NCI-H748 (cell line): ENCODE measurements at regions not wholly inside any gene's neighbourhood (a gene's known extent, or its start where the extent isn't known, plus 50 kb on each side); places are given as distances from the start of the nearest gene placed in this dataset.
"Not testable (repeated sequence)": the region's sequence is repeated elsewhere in the genome, so short reads cannot be mapped to it uniquely, and the experiment has no call there.

Experiments used
- DNase-seq: peaks from one replicate; lab custom pipeline; 2025; ENCODE audit not compliant: unreplicated experiment; lab: John Stamatoyannopoulos, UW

DNA sequence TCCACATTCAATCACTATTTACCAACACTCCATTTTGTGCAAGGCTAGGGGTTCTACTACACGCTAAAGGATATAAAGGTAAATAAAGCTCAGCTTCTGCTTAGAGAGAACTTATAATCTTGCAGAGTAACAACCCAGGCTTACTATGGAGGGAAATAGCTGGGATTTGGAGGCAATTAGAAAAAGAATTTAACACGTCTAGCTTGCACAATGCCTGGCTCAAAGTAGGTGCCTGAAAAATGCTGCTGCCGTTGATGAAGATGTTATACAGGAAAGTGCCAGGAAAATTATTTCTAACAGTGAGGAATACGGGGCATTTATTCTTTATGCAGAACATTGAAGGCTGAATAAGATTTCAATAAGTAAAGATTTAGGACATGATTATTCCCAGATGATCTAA, 214.2 kb downstream of the KITLG start:
- DNase-seq: no peak

DNA sequence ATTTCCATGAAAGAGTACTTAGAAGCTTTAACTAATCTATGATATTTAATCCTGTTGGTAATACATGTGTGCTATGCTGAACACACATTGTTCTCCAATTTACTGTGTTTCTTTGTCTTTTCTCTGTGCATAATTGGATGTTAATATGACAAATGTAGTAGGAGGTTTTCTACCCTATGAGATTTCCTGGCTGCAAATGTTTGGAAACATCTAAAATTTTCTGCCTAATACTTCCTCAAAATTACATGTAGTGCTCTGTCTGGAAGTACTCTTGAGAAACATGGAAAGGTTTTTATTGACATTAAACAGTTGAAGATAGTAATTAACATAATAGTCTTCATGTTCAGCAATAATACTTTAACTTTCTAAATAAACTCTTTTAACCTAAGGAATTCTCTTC, 213.0 kb downstream of the KITLG start:
- DNase-seq: no peak

DNA sequence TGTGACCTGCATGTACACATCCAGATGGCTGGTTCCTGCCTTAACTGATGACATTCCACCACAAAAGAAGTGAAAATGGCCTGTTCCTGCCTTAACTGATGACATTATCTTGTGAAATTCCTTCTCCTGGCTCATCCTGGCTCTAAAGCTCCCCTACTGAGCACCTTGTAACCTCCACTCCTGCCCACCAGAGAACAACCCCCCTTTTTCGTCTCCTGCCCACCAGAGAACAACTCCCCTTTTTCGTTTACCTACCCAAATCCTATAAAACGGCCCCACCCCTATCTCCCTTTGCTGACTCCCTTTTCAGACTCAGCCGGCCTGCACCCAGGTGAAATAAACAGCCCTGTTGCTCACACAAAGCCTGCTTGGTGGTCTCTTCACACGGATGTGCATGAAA, 212.2 kb downstream of the KITLG start:
- not testable (repeated sequence) for DNase-seq

DNA sequence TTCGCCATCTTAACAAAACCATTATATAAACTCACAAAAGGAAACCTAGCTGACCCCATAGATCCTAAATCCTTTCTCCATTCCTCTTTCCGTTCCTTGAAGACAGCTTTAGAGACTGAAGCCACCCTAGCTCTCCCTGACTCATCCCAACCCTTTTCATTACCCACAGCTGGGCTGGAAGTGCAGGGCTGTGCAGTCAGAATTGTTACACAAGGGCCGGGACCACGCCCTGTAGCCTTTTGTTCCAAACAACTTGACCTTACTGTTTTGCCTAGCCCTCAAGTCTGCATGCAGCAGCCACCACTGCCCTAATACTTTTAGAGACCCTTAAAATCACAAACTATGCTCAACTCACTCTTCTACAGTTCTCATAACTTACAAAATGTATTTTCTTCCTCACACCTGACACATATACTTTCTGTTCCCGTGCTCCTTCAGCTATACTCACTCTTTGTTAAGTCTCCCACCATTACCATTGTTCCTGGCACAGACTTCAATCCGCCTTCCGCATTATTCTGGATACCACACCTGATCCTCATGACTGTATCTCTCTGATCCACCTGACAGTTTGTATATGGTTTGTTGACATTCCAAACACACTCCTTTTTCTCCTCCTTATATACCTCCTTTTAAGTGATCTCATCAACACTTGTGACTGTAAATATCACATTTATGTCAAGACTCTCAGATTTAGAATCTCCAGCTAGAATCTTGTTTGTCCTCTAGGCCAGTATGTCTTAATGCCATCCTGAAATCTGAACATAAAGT, 208.7 kb downstream of the KITLG start:
- DNase-seq: peak; percentile 20

DNA sequence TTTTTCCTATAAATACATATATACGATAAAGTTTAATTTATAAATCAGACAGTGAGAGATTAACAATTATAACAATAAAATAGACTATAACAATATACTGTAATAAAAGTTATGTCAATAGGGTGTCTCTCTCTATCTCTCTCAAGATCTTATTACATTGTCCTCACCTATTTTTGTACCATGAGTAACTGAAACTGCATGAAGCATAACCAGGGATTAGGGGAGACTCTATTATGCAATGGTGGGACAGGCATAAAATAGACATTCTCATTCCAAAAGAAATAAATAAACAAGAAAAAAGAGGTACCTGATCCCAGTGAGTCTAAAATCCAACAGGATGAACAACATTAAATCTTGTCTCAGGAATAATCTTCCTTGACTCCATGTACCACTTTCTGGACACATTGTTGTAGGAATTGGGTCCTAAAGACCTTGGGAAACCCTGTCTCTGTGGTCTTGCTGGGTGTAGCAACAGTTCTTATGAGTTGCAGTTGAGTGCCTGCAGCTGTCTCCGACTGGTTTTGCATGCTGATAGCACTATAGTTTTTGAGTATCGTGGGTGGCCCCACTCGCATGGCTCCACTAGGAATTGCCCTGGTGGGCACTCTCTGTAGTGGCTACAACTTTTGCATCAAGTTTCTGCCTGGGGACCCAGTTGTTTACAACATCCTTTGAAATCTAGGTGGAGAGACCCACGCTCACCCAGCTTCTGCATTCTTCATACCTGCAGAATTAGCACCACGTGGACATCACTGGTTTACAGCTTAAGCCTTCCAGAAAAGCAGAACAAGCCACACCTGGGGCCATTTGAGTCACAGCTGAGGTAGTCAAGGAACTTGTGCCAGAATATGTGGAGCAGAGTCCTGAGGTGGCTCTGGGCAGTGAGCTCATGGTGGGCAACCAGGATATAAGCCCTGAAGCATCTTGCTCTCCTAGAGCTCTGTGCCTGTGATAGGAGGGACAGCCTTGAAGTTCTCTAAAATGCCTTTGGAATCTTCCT, 204.7 kb downstream of the KITLG start:
- no peak for DNase-seq

DNA sequence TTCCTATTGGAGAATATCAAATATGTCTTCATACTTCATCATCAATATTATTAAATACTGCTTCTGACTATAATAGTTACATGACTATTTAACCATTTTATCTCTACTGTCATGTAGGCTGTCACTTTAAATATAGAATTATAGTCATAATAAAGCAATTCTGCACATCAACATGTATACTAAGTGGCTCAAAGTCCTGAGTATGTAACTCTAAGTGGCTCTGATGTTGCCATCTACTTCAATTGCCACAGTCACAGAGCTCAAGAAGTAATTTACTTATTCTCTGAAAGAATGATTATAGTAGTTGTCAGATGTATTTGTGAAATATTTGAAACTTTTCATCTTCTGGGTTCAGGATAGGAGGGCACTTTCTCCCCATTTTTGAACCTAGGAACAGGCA, 202.3 kb downstream of the KITLG start:
- DNase-seq: no peak

DNA sequence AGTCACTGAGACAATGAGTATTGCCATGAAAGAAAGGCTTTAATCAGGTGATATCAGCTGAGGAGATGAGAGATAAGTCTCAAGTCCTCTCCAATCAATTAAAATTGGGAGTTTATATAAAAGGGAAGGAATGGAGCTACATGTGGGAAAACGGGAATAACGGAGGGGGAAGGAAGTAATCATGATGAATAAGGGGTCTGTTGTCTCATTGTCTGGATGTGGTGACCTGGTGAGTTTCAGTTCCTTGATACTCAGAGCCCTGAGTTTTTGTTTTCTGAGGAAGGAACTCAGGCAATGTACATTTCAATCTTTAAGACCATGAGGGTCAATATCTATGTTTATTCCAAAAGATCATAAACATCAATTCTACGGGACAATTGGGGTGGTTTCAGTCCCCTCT, 198.8 kb downstream of the KITLG start:
- no peak for DNase-seq

DNA sequence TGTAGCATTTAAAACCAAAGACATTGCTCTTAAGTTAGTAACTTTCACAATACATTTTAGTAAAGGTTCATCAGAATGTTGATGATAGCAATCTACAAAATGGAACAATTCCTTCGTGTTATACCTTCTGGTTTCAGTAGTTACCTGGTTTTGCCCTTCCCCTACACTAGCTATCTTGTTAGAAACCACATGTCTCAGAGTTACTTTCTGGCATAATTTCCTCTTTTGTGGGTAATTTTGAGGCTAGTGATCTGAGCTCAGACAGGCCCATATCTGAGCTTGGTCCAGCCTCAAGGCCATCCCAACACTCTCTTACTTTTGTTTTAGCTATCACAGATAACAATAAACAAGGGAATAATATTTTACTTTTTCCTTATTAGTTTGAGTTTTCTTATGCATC, 196.9 kb downstream of the KITLG start:
- DNase-seq: no peak

DNA sequence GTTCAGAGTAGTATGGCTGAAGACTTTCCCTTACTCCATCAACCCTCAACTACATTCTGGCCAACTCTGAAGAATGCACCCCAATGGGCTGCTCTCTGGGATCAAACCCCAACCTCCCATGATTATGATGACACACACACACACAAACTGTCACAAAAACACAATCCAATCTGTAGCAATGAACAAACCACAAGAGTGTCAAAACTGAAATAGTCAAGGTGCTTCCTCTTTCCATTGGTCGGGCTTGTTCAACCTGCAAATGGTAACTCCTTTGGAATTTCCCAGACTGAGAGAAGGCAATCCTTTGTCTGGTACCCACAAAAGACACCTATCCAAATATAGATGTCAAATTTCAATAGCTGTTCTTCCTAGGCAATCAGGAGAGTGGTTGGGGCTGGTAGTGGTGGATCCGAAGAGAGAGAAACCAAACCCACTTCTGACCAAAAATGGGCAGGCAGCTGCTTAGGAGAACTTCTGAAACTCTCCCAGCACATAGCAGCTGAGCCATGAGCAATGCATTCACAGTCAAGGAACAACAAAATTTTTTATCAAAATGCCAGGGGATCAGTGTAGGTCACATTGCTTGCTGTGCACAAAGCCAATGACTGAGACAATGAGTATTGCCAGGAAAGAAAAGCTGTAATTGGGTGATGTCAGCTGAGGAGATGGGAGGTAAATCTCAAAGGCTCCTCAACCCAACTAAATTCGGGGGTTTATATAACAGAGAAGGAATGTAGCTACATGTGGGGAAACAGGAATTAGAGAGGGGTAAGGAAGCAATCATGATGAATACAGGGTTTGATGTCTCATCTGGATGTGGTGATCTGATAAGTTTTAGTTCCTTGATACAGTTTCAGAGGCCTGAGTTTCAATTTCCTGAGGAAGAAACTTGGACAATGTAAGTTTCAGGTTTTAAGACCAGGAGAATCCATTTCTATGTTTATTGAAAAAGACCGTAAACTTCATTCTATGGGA, 191.4 kb downstream of the KITLG start:
- no peak for DNase-seq

DNA sequence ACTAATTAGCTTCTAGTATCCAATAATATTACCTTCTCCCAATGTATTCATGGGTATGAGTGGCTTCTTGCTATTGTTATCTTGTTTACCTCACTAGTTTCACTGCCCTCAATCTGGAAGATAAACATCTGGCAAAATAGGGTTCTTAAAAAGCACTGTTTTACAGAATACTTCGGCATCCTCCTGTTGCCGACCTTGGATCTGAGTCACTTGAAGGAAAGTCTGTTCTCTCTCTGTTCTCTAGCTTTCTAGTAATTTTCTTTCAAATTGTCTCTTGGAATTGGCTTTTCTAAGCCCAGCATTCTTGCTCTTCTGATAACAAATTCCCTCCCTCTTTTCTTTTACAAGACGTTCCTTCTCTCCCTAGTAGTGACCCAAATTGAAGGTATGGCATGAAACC, 189.5 kb downstream of the KITLG start:
- DNase-seq: no peak

DNA sequence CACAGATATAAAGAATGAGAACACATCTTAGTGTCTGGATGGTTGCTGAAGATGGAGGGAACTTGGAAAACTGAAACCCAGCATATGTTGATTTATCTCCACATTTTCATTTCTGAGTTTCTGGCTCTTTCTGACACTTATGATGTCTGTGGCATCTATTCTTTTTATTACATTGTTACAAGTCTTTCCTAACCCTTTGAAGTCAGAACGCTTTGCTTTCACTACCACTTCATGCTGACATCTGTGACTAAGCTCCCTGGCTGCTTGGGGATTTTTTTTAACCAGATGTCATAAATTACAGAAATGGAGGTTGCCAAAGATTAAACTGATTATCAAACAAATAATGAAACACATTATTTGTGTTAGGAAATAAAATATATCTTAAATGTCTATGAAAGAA, 188.7 kb downstream of the KITLG start:
- no peak for DNase-seq

DNA sequence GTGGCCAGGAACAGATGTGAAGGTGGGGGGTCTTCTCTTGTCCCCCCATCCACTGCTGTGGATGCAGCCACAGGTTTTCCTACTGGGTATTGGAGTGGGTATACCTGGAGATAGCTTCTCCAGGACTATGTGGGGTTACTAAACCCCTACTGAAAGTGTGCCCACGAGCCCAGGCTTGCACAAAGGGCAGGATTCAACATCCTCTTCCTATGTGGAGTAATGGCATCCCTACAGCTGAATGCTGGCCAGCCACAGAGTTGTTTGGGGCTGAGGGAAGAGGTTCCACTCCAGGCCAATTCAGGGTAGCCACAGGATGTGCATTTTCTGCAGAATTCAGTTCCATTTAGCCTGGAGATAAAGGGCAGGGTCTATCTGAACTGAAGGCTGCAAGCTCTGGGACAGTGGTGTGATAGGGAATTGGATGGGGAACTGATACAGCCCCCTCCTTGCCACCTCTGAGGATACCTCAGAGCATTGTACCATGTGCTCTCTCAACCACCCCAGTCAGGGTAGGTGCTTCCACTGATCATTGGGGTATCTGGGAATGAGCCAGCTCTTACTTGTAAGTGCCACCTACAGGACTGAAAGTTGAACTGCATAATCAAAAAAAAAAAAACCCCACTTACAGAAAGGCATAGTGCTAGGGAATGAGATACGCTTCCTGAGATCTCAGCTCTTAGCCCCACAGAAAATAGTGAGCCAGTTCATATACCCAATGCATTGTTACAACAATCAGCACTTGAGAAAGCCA, 187.1 kb downstream of the KITLG start:
- peak; percentile 54 for DNase-seq

DNA sequence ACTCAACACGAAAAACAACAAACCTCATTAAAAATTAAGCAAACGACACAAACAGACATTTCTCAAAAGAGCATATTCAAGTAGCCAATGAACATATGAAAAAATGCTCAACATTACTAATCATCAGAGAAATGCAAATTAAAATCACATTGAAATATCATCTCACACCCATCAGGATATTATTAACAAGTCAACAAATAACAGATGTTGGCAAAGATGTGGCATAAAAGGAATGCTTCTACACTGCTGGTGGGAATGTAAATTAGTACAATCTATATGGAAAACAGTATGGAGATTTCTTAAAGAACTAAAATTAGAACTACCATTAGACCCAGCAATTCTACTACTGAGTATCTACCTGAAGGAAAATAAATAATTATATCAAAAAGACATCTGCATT, 182.2 kb downstream of the KITLG start:
- no peak for DNase-seq

DNA sequence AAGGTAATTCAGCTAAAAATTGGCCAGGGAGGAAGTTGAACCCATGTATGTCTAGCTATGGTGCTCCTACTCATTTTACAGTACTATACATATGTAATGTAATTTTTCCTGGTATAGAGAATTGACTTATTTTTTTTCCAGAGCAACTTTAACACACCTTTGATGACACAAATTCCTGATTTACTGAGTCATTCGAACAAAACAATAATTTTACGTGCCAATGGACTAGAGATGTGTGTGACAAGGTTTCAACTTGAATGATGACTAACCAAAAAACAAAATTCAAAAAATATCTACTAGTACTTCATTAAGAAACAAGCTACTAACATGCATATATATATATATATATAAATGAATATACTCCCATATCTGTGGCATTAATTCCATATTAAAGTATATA, 180.5 kb downstream of the KITLG start:
- DNase-seq: no peak

DNA sequence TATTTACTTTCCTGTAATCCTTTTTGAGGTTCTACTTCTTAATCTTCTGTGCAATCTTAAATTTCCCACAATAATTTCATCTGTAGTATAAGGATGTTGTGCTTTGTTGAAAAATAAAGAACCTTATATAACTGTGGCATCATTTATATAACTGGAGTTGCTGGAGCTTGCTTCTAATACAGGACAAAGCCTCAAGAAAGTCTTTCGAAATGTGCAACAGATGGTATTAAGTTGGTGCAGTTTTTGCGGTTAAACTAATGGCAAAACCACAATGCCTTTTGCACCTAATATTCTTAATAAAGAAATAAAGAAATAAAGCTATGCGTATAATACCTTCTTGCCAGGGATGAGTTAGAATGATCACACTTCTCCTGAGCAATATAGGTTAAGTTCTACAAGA, 180.0 kb downstream of the KITLG start:
- DNase-seq: no peak

DNA sequence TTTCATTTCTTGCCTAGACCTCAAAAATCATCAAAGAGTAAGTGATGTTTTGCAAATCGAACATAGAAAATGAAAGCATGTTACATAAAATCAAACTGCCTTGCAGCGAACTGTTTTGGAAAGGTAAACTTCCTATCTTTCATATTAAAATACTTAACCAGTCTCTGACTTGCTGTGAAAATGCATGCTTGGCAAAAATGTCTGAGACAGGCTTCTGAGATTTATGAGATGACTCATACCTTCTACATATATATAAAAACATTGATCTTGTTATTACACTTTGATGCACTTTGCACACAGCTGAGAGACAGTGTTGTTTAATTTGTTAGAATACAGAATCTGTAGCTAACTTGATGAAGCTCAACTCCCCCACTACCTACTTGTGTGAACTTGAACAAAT, 179.1 kb downstream of the KITLG start:
- DNase-seq: no peak

DNA sequence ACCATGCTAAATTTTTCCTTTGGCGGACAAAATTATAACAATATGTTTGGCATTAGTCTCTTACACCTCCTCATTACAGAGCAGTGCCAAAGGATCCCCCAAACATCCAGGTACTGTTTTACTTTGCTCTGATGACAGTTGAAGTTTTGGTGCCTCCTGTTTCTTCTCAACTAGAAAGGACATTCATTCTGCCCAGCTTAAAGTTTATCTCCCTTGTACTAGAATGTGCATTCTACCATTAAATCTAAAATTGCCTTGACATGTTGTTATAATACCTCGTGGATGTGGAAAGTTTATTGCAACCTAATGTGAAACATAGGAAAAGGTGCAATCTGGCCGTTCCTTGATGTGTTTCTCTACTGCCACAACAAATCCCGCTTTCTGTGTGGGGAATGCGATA, 173.4 kb downstream of the KITLG start:
- no peak for DNase-seq

DNA sequence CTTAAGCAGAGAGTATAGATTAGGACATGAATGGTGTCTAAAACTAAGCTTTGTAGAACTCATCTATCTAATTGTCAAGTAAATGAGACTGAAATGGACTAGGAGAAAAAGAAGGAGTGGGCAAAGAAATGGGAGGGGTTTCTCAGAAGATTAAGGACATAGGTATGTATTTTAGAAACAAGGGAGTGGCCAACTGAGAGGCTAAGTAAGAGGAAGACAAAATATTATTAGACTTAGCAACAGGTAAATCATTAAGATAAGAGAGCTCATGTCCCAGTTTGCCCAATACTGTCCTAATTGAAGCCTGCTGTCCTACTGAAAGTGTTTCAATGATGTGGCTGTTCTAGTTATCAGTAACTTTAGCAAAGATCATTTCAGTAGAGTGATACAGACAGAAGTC, 171.4 kb downstream of the KITLG start:
- no peak for DNase-seq

DNA sequence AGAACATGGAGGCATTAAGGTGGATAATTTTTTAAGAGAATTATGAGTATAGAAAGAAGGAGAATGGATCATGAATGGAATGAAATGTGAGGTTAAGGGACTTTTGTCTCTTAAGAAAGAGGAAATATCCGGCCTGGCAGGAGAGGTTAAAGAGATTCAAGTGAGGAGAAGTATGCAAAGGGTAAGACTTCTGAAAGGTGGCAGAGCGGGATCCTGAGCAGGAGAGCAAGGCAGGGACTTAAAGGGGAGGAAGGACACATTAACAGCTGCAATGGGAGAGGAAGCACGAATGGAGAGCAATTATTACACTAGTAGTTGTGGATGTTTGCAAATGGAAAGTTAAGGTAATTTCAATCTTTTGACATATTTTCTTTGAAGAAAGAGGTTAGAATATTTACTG, 171.0 kb downstream of the KITLG start:
- DNase-seq: no peak

DNA sequence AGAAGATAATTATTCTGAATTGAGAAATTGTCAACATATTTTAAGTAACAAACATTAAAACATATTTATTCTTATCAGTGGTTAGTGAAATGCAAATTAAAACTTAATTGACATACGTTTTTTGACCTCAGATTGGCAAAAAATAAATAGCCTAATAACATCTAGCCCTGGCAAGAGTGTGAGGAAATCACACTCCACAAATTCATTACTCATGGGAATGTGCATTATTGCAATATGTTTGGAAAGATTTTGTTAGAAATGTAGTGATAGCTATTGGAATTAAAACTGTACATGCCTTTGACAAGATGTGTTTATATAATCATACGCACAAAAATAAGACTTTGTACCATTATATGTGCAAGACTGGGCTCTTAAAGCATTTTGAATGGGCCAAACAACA, 168.6 kb downstream of the KITLG start:
- no peak for DNase-seq
